CD8-positive, alpha-beta memory T cell (primary cell): ENCODE measurements at regions not wholly inside any gene's neighbourhood (a gene's known extent, or its start where the extent isn't known, plus 50 kb on each side); places are given as distances from the start of the nearest gene placed in this dataset.

ENCODE experiments used
- CTCF ChIA-PET: fragments of 350-600 bp; sonication (Branson Sonifier 250); formaldehyde crosslinking; loops from one replicate; lab custom pipeline; 2021; ENCODE audit warnings: antibody characterized with exemption; lab: Charles Lee
- POLR2A ChIA-PET: fragments of 350-600 bp; sonication (Branson Sonifier 250); formaldehyde crosslinking; loops from one replicate; lab custom pipeline; 2021; ENCODE audit warnings: antibody characterized with exemption; lab: Charles Lee
- DNase-seq, 5 donors: peaks; one replicate each; pipeline versions ENCODE4 v3.0.0 to v3.0.0-alpha.2; 2020 to 2022; ENCODE audit warnings: mixed read lengths in 1 of 5
- H3K27ac ChIP-seq: one replicate; pipeline ENCODE4 v1.7.0; 2013; ENCODE audit warnings: low read depth, mild to moderate bottlenecking, low read length, moderate library complexity
- H3K27me3 ChIP-seq: 2 replicates; pipeline ENCODE4 v1.7.0; 2013; ENCODE audit warnings: low read length, mild to moderate bottlenecking; ENCODE audit not compliant: insufficient read depth, poor library complexity, severe bottlenecking
- H3K36me3 ChIP-seq: 2 replicates; pipeline ENCODE4 v1.7.0; 2013; ENCODE audit warnings: mild to moderate bottlenecking, low read length, moderate library complexity; ENCODE audit not compliant: insufficient read depth
- H3K4me1 ChIP-seq: 2 replicates; pipeline ENCODE4 v1.7.0; 2013; ENCODE audit warnings: mild to moderate bottlenecking, low read length, moderate library complexity; ENCODE audit not compliant: insufficient read depth
- H3K4me3 ChIP-seq: 2 replicates; pipeline ENCODE4 v1.7.0; 2013; ENCODE audit warnings: mild to moderate bottlenecking, low read length
- H3K9me3 ChIP-seq: 2 replicates; pipeline ENCODE4 v1.7.0; 2013; ENCODE audit warnings: mild to moderate bottlenecking, low read length
- H3K27ac Mint-ChIP-seq, 8 donors: one replicate each; pipeline ENCODE4 v1.8.0; 2020 to 2021; ENCODE audit warnings: mixed read lengths in 8 of 8, mild to moderate bottlenecking in 6 of 8, inconsistent platforms in 3 of 8, moderate library complexity in 3 of 8
- H3K27me3 Mint-ChIP-seq, 2 donors: one replicate each; pipeline ENCODE4 v1.8.0; 2020 to 2021; ENCODE audit warnings: mixed read lengths in 2 of 2, mild to moderate bottlenecking in 1 of 2, moderate library complexity in 1 of 2
- H3K36me3 Mint-ChIP-seq, 3 donors: one replicate each; pipeline ENCODE4 v1.8.0; 2020 to 2021; ENCODE audit warnings: mixed read lengths in 3 of 3, inconsistent platforms in 1 of 3, mild to moderate bottlenecking in 1 of 3
- H3K4me1 Mint-ChIP-seq, 3 donors: one replicate each; pipeline ENCODE4 v1.8.0; 2020 to 2021; ENCODE audit warnings: mixed read lengths in 3 of 3, inconsistent platforms in 1 of 3, mild to moderate bottlenecking in 1 of 3
- H3K4me3 Mint-ChIP-seq, 7 donors: one replicate each; pipeline ENCODE4 v1.8.0; 2020 to 2021; ENCODE audit warnings: mixed read lengths in 7 of 7, mild to moderate bottlenecking in 6 of 7, moderate library complexity in 4 of 7, inconsistent platforms in 2 of 7
- H3K9me3 Mint-ChIP-seq, 5 donors: one replicate each; pipeline ENCODE4 v1.8.0; 2020 to 2022; ENCODE audit warnings: mixed read lengths in 5 of 5, mild to moderate bottlenecking in 3 of 5, moderate library complexity in 2 of 5, inconsistent platforms in 1 of 5

- Mint-ChIP-seq H3K27ac (no peak overlapping the region), H3K4me1 (peaks cover under 1 to 1% (median 1%) of the 10 kb centered on the region in 3 donors), H3K36me3 (no peaks in the 10 kb centered on the region), H3K9me3 (peaks cover 0 to 4% (median 0%) of the 10 kb centered on the region in 5 donors), H3K4me3 (no peak overlapping the region), H3K27me3 (peaks cover 16 to 46% of the 10 kb centered on the region in 2 donors)
- CTCF ChIA-PET: interaction anchor here (1.6 kb wide), 1 partner anchor 11 kb away, joined by 5 read pairs; no protein-coding TSS in a partner anchor
- H3K27ac ChIP-seq: no peak overlapping the region
- POLR2A ChIA-PET: no interaction called here
- H3K27me3 ChIP-seq: no peaks in the 10 kb centered on the region
- H3K9me3 ChIP-seq: no peaks in the 10 kb centered on the region
- DNase-seq: no peak
- no peaks in the 10 kb centered on the region for H3K4me1 ChIP-seq
- H3K4me3 ChIP-seq: no peak overlapping the region
- H3K36me3 ChIP-seq: no peaks in the 10 kb centered on the region
Measured at GRCh38 chr1:48099072-48099773, 102.0 kb upstream of the TRABD2B start.

- H3K27me3 Mint-ChIP-seq: peaks cover 14 to 67% of the 10 kb centered on the region in 2 donors
- H3K27ac Mint-ChIP-seq: no peak overlapping the region
- peaks cover 0 to 4% (median 0%) of the 10 kb centered on the region in 5 donors for H3K9me3 Mint-ChIP-seq
- H3K27ac ChIP-seq: no peak overlapping the region
- peak; percentile 44 to 73 (median 52) for DNase-seq
- H3K36me3 Mint-ChIP-seq: no peaks in the 10 kb centered on the region
- no peaks in the 10 kb centered on the region for H3K36me3 ChIP-seq
- H3K4me3 ChIP-seq: peak overlapping the region; percentile 13
- H3K4me1 ChIP-seq: no peaks in the 10 kb centered on the region
- peak overlapping the region in 6 of 7 donors; percentile 62 to 73 (median 67) for H3K4me3 Mint-ChIP-seq
- no peaks in the 10 kb centered on the region for H3K9me3 ChIP-seq
- ChIA-PET POLR2A (no interaction called here), CTCF (interaction anchor here (0.6 to 2.0 kb wide), 6 partner anchors 9 to 143 kb away, joined by 3 to 6 read pairs (median 3); no protein-coding TSS in a partner anchor)
- no peaks in the 10 kb centered on the region for H3K27me3 ChIP-seq
- H3K4me1 Mint-ChIP-seq: peaks cover 3 to 8% (median 8%) of the 10 kb centered on the region in 3 donors
Measured at GRCh38 chr1:48093696-48094528, 96.7 kb upstream of the TRABD2B start.

- CTCF ChIA-PET: interaction anchor here (0.6 to 2.0 kb wide), 5 partner anchors 9 to 144 kb away, joined by 3 to 6 read pairs (median 3); no protein-coding TSS in a partner anchor
- Histone ChIP-seq H3K36me3 (no peaks in the 10 kb centered on the region), H3K27me3 (no peaks in the 10 kb centered on the region), H3K4me3 (no peak overlapping the region), H3K27ac (no peak overlapping the region), H3K4me1 (no peaks in the 10 kb centered on the region), H3K9me3 (no peaks in the 10 kb centered on the region)
- H3K4me3 Mint-ChIP-seq: no peak overlapping the region
- H3K9me3 Mint-ChIP-seq: peaks cover 0 to 2% (median 0%) of the 10 kb centered on the region in 5 donors
- no peak for DNase-seq
- H3K27ac Mint-ChIP-seq: no peak overlapping the region
- no peaks in the 10 kb centered on the region for H3K36me3 Mint-ChIP-seq
- POLR2A ChIA-PET: no interaction called here
- peaks cover 3 to 8% (median 8%) of the 10 kb centered on the region in 3 donors for H3K4me1 Mint-ChIP-seq
- peaks cover 14 to 64% of the 10 kb centered on the region in 2 donors for H3K27me3 Mint-ChIP-seq
Measured at GRCh38 chr1:48093147-48093546, 96.0 kb upstream of the TRABD2B start.

- Mint-ChIP-seq H3K27ac (no peak overlapping the region), H3K4me1 (peaks cover 3 to 8% (median 8%) of the 10 kb centered on the region in 3 donors), H3K36me3 (no peaks in the 10 kb centered on the region), H3K27me3 (peaks cover 13 to 62% of the 10 kb centered on the region in 2 donors), H3K4me3 (no peak overlapping the region), H3K9me3 (peaks cover 0 to 2% (median 0%) of the 10 kb centered on the region in 5 donors)
- DNase-seq: no peak
- Histone ChIP-seq H3K9me3 (no peaks in the 10 kb centered on the region), H3K27me3 (no peaks in the 10 kb centered on the region), H3K4me1 (no peaks in the 10 kb centered on the region), H3K27ac (no peak overlapping the region), H3K4me3 (no peak overlapping the region), H3K36me3 (no peaks in the 10 kb centered on the region)
- ChIA-PET POLR2A (no interaction called here), CTCF (interaction anchor here (0.5 to 0.7 kb wide), 2 partner anchors 13 to 1016 kb away, joined by 3 read pairs; no protein-coding TSS in a partner anchor)
Measured at GRCh38 chr1:48092401-48092800, 95.2 kb upstream of the TRABD2B start.

- H3K36me3 ChIP-seq: no peaks in the 10 kb centered on the region
- no peaks in the 10 kb centered on the region for H3K4me1 ChIP-seq
- Mint-ChIP-seq H3K27ac (no peak overlapping the region), H3K36me3 (no peaks in the 10 kb centered on the region), H3K4me3 (no peak overlapping the region), H3K27me3 (peaks cover 5 to 55% of the 10 kb centered on the region in 2 donors), H3K9me3 (no peaks in the 10 kb centered on the region), H3K4me1 (peaks cover 3 to 8% (median 8%) of the 10 kb centered on the region in 3 donors)
- no peak overlapping the region for H3K27ac ChIP-seq
- no peak for DNase-seq
- no peaks in the 10 kb centered on the region for H3K9me3 ChIP-seq
- ChIA-PET POLR2A (no interaction called here), CTCF (no interaction called here)
- no peak overlapping the region for H3K4me3 ChIP-seq
- H3K27me3 ChIP-seq: no peaks in the 10 kb centered on the region
Measured at GRCh38 chr1:48089356-48089891, 92.2 kb upstream of the TRABD2B start.

GRCh38 chr1:48084826-48085225 is 87.6 kb upstream of the TRABD2B start:
- no peaks in the 10 kb centered on the region for H3K36me3 Mint-ChIP-seq
- no peaks in the 10 kb centered on the region for H3K4me1 ChIP-seq
- H3K27me3 Mint-ChIP-seq: peaks cover 6 to 21% of the 10 kb centered on the region in 2 donors
- ChIA-PET CTCF (no interaction called here), POLR2A (no interaction called here)
- no peak overlapping the region for H3K27ac Mint-ChIP-seq
- no peak overlapping the region for H3K27ac ChIP-seq
- no peak overlapping the region for H3K4me3 Mint-ChIP-seq
- no peaks in the 10 kb centered on the region for H3K36me3 ChIP-seq
- H3K27me3 ChIP-seq: no peaks in the 10 kb centered on the region
- DNase-seq: no peak
- H3K9me3 ChIP-seq: no peaks in the 10 kb centered on the region
- H3K4me3 ChIP-seq: no peak overlapping the region
- H3K9me3 Mint-ChIP-seq: no peaks in the 10 kb centered on the region
- no peaks in the 10 kb centered on the region for H3K4me1 Mint-ChIP-seq

GRCh38 chr1:48082271-48082962 is 85.2 kb upstream of the TRABD2B start:
- Histone ChIP-seq H3K4me3 (no peak overlapping the region), H3K27me3 (no peaks in the 10 kb centered on the region), H3K9me3 (no peaks in the 10 kb centered on the region), H3K4me1 (no peaks in the 10 kb centered on the region), H3K36me3 (no peaks in the 10 kb centered on the region), H3K27ac (no peak overlapping the region)
- Mint-ChIP-seq H3K4me3 (no peak overlapping the region), H3K9me3 (no peaks in the 10 kb centered on the region), H3K36me3 (no peaks in the 10 kb centered on the region), H3K27ac (no peak overlapping the region), H3K4me1 (no peaks in the 10 kb centered on the region), H3K27me3 (peaks cover 6 to 12% of the 10 kb centered on the region in 2 donors)
- ChIA-PET CTCF (no interaction called here), POLR2A (no interaction called here)
- DNase-seq: no peak
